ENCODE measurements at regions not wholly inside any gene's neighbourhood (a gene's known extent, or its start where the extent isn't known, plus 50 kb on each side); places are given as distances from the start of the nearest gene placed in this dataset.

DNA sequence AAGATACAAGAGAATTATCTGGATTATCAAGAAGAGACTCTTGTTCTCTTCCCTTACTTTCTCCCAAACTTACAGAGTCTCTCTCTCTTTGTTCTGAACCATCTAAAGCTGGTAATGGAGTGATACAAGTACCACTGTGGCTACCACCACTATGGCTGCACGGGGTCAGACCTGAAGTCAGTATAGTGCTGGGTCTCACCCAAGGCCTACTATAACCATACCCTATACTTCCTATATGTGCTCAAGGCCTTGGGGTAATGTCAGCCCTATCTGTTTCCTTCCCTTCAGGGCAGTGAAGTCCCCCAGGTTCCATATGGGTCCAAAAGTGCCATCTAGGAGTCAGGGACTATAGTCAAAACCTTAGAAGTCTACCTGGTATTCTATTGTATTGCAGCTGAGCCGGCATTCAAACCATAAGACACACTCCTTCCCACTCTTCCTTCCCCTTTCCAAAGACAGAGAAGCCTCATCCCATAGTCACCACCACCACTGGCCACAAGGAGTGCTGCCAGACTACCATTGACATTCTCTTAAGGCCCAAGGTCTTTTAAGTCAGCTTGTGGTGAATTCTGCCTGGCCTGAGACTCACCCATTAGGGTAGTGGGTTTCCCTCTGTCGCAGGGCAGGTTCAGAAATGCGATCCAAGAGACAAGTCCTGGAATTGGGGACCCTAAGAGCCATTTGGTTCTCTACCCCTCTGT lies 615.0 kb upstream of the NECTIN3 start:
- TF ChIP-seq, protein P1, sequence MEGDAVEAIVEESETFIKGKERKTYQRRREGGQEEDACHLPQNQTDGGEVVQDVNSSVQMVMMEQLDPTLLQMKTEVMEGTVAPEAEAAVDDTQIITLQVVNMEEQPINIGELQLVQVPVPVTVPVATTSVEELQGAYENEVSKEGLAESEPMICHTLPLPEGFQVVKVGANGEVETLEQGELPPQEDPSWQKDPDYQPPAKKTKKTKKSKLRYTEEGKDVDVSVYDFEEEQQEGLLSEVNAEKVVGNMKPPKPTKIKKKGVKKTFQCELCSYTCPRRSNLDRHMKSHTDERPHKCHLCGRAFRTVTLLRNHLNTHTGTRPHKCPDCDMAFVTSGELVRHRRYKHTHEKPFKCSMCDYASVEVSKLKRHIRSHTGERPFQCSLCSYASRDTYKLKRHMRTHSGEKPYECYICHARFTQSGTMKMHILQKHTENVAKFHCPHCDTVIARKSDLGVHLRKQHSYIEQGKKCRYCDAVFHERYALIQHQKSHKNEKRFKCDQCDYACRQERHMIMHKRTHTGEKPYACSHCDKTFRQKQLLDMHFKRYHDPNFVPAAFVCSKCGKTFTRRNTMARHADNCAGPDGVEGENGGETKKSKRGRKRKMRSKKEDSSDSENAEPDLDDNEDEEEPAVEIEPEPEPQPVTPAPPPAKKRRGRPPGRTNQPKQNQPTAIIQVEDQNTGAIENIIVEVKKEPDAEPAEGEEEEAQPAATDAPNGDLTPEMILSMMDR (conservative IDR thresholded peaks at IDR 0.05 in 1 of 2, IDR thresholded peaks at IDR 0.05 in 1 of 2; ENCODE audit: extremely low read depth in 1 of 2, insufficient read depth in 1 of 2, low read depth in 1 of 2, low read length in 2 of 2), result no peak
- TF ChIP-seq EZH2 (IDR thresholded peaks at IDR 0.05; ENCODE audit: borderline replicate concordance, low read length), result no peak

All from mammary epithelial cell (primary cell).